Neural crest cell (in vitro differentiated cells): ENCODE measurements at regions not wholly inside any gene's neighbourhood (a gene's known extent, or its start where the extent isn't known, plus 50 kb on each side); places are given as distances from the start of the nearest gene placed in this dataset.

Source experiments
- DNase-seq: peaks from one replicate; pipeline ENCODE4 v3.0.0; 2021; ENCODE audit warnings: low read depth, mixed read lengths, low spot score
- H3K27ac Mint-ChIP-seq: one replicate; pipeline ENCODE4 v1.8.0; 2021; ENCODE audit warnings: mild to moderate bottlenecking, mixed read lengths; ENCODE audit not compliant: unreplicated experiment
- H3K27me3 Mint-ChIP-seq: 2 replicates; pipeline ENCODE4 v1.8.0; 2021; ENCODE audit warnings: low read depth, mild to moderate bottlenecking, mixed read lengths
- H3K36me3 Mint-ChIP-seq: 2 replicates; pipeline ENCODE4 v1.8.0; 2021; ENCODE audit warnings: low read depth, mild to moderate bottlenecking, mixed read lengths
- H3K4me1 Mint-ChIP-seq: 2 replicates; pipeline ENCODE4 v1.8.0; 2021; ENCODE audit warnings: mixed read lengths
- H3K4me3 Mint-ChIP-seq: one replicate; pipeline ENCODE4 v1.8.0; 2021; ENCODE audit warnings: mild to moderate bottlenecking, mixed read lengths
- H3K9me3 Mint-ChIP-seq: 2 replicates; pipeline ENCODE4 v1.8.0; 2021; ENCODE audit warnings: mixed read lengths
- CTCF ChIP-seq: fragments of 200-600 bp; sonication (generic); conservative IDR thresholded peaks from 2 replicates; pipeline ENCODE4 v1.5.0; 2021; ENCODE audit warnings: antibody characterized with exemption, mild to moderate bottlenecking

GRCh38 chr5:51002368-51002767 is 335.9 kb downstream of the PARP8 start:
- peaks cover 43% of the 10 kb centered on the region for H3K27me3 Mint-ChIP-seq
- DNase-seq: no peak
- H3K9me3 Mint-ChIP-seq: no peaks in the 10 kb centered on the region
- no peak for TF ChIP-seq CTCF
- H3K27ac Mint-ChIP-seq: no peak overlapping the region
- no peak overlapping the region for H3K4me3 Mint-ChIP-seq
- no peaks in the 10 kb centered on the region for H3K4me1 Mint-ChIP-seq
- H3K36me3 Mint-ChIP-seq: no peaks in the 10 kb centered on the region

- Mint-ChIP-seq H3K9me3 (no peaks in the 10 kb centered on the region), H3K4me3 (no peak overlapping the region), H3K4me1 (no peaks in the 10 kb centered on the region), H3K27me3 (peaks cover 6% of the 10 kb centered on the region), H3K27ac (no peak overlapping the region), H3K36me3 (no peaks in the 10 kb centered on the region)
- DNase-seq: no peak
- TF ChIP-seq CTCF: no peak
These were observed 346.6 kb downstream of the PARP8 start for GRCh38 chr5:51013036-51013435.

GRCh38 chr5:51018423-51018822 is 352.0 kb downstream of the PARP8 start:
- TF ChIP-seq CTCF: no peak
- no peak overlapping the region for H3K4me3 Mint-ChIP-seq
- H3K4me1 Mint-ChIP-seq: no peaks in the 10 kb centered on the region
- H3K27me3 Mint-ChIP-seq: no peaks in the 10 kb centered on the region
- DNase-seq: no peak
- no peaks in the 10 kb centered on the region for H3K36me3 Mint-ChIP-seq
- H3K27ac Mint-ChIP-seq: no peak overlapping the region
- no peaks in the 10 kb centered on the region for H3K9me3 Mint-ChIP-seq

- TF ChIP-seq CTCF: no peak
- Mint-ChIP-seq H3K4me1 (no peaks in the 10 kb centered on the region), H3K27me3 (peaks cover 8% of the 10 kb centered on the region), H3K9me3 (peaks cover 4% of the 10 kb centered on the region), H3K4me3 (no peak overlapping the region), H3K36me3 (no peaks in the 10 kb centered on the region), H3K27ac (no peak overlapping the region)
- no peak for DNase-seq
These were observed 357.8 kb downstream of the PARP8 start for GRCh38 chr5:51024263-51024662.

GRCh38 chr5:51027271-51027670 is 356.0 kb upstream of the ISL1 start:
- peaks cover 4% of the 10 kb centered on the region for H3K9me3 Mint-ChIP-seq
- peaks cover 19% of the 10 kb centered on the region for H3K27me3 Mint-ChIP-seq
- H3K27ac Mint-ChIP-seq: no peak overlapping the region
- H3K4me3 Mint-ChIP-seq: no peak overlapping the region
- no peaks in the 10 kb centered on the region for H3K4me1 Mint-ChIP-seq
- TF ChIP-seq CTCF: no peak
- DNase-seq: no peak
- no peaks in the 10 kb centered on the region for H3K36me3 Mint-ChIP-seq

GRCh38 chr5:51028394-51028793 is 354.9 kb upstream of the ISL1 start:
- TF ChIP-seq CTCF: no peak
- H3K27ac Mint-ChIP-seq: no peak overlapping the region
- no peaks in the 10 kb centered on the region for H3K36me3 Mint-ChIP-seq
- no peak for DNase-seq
- no peak overlapping the region for H3K4me3 Mint-ChIP-seq
- no peaks in the 10 kb centered on the region for H3K4me1 Mint-ChIP-seq
- H3K9me3 Mint-ChIP-seq: peaks cover 4% of the 10 kb centered on the region
- peaks cover 19% of the 10 kb centered on the region for H3K27me3 Mint-ChIP-seq
